Muscle of leg (tissue), 3 donors: ENCODE measurements at regions not wholly inside any gene's neighbourhood (a gene's known extent, or its start where the extent isn't known, plus 50 kb on each side); places are given as distances from the start of the nearest gene placed in this dataset.
"Not testable (repeated sequence)": the region's sequence is repeated elsewhere in the genome, so short reads cannot be mapped to it uniquely, and the experiment has no call there.

Experiments used
- DNase-seq: peaks from one replicate; pipeline ENCODE4 v3.0.0; 2013
- H3K27ac ChIP-seq: one replicate; pipeline ENCODE4 v1.5.1; 2013; ENCODE audit warnings: mild to moderate bottlenecking, low read length, control low read depth
- H3K27me3 ChIP-seq: one replicate; pipeline ENCODE4 v1.6.1; 2013; ENCODE audit warnings: low read length; ENCODE audit not compliant: control insufficient read depth, insufficient read depth
- H3K36me3 ChIP-seq: one replicate; pipeline ENCODE4 v1.6.1; 2013; ENCODE audit warnings: low read length; ENCODE audit not compliant: control insufficient read depth, insufficient read depth
- H3K4me1 ChIP-seq: one replicate; pipeline ENCODE4 v1.6.1; 2013; ENCODE audit warnings: low read length; ENCODE audit not compliant: control insufficient read depth, insufficient read depth
- H3K4me3 ChIP-seq: one replicate; pipeline ENCODE4 v1.5.1; 2013; ENCODE audit warnings: low read length, control low read depth
- H3K9me3 ChIP-seq: replicated peaks from 2 replicates; pipeline ENCODE4 v1.6.1; 2013; ENCODE audit warnings: low read depth, low read length; ENCODE audit not compliant: control insufficient read depth
- WGBS: methylation state at CpG from one replicate; pipeline ENCODE4 v1.1.5; 2013; ENCODE audit warnings: missing lambda C conversion rate; ENCODE audit not compliant: insufficient coverage; 5-methylcytosine and 5-hydroxymethylcytosine counted together

- H3K36me3 ChIP-seq: no peaks in the 10 kb centered on the region
- H3K4me1 ChIP-seq: no peaks in the 10 kb centered on the region
- no peaks in the 10 kb centered on the region for H3K27me3 ChIP-seq
- H3K4me3 ChIP-seq: no peak overlapping the region
- H3K27ac ChIP-seq: no peak overlapping the region
- DNase-seq: no peak
- H3K9me3 ChIP-seq: no peaks in the 10 kb centered on the region
Observed at GRCh38 chr14:71397371-71397770, 490.1 kb downstream of the PCNX1 start.

GRCh38 chr14:71398450-71398849, 491.2 kb downstream of the PCNX1 start:
- H3K4me3 ChIP-seq: no peak overlapping the region
- H3K9me3 ChIP-seq: no peaks in the 10 kb centered on the region
- WGBS: 90% methylated on average over 2 of the region's 3 CpGs
- H3K36me3 ChIP-seq: no peaks in the 10 kb centered on the region
- H3K27me3 ChIP-seq: no peaks in the 10 kb centered on the region
- DNase-seq: no peak
- no peaks in the 10 kb centered on the region for H3K4me1 ChIP-seq
- H3K27ac ChIP-seq: no peak overlapping the region

- peak overlapping the region; percentile 6 for H3K27ac ChIP-seq
- WGBS: no CpG with 5 or more reads among the region's 3 CpGs
- peak; percentile 71 for DNase-seq
- H3K4me3 ChIP-seq: no peak overlapping the region
- H3K36me3 ChIP-seq: no peaks in the 10 kb centered on the region
- H3K9me3 ChIP-seq: no peaks in the 10 kb centered on the region
- H3K27me3 ChIP-seq: no peaks in the 10 kb centered on the region
- H3K4me1 ChIP-seq: no peaks in the 10 kb centered on the region
Observed at GRCh38 chr14:71399057-71399487, 491.8 kb downstream of the PCNX1 start.

GRCh38 chr14:71400871-71401321, 493.6 kb downstream of the PCNX1 start:
- no peaks in the 10 kb centered on the region for H3K27me3 ChIP-seq
- no peaks in the 10 kb centered on the region for H3K36me3 ChIP-seq
- H3K9me3 ChIP-seq: no peaks in the 10 kb centered on the region
- peak overlapping the region; percentile 1 for H3K27ac ChIP-seq
- DNase-seq: peak; percentile 81
- H3K4me3 ChIP-seq: no peak overlapping the region
- WGBS: no CpG with 5 or more reads among the region's 3 CpGs
- H3K4me1 ChIP-seq: no peaks in the 10 kb centered on the region

GRCh38 chr14:71402415-71402814, 495.2 kb downstream of the PCNX1 start:
- not testable (repeated sequence) for H3K27me3 ChIP-seq, DNase-seq
- WGBS: no CpG with 5 or more reads among the region's 3 CpGs

GRCh38 chr14:71403656-71404055, 496.4 kb downstream of the PCNX1 start:
- no peak overlapping the region for H3K27ac ChIP-seq
- H3K9me3 ChIP-seq: no peaks in the 10 kb centered on the region
- peaks cover 3% of the 10 kb centered on the region for H3K4me1 ChIP-seq
- no peak for DNase-seq
- H3K27me3 ChIP-seq: no peaks in the 10 kb centered on the region
- H3K4me3 ChIP-seq: no peak overlapping the region
- no peaks in the 10 kb centered on the region for H3K36me3 ChIP-seq

More at GRCh38 chr14:71402415-71402814, 495.2 kb downstream of the PCNX1 start:
- H3K4me1 ChIP-seq, H3K27ac ChIP-seq, H3K9me3 ChIP-seq, H3K4me3 ChIP-seq, H3K36me3 ChIP-seq: not testable (repeated sequence)

GRCh38 chr14:71405676-71406075, 498.4 kb downstream of the PCNX1 start:
- Histone ChIP-seq H3K4me1 (peaks cover 4% of the 10 kb centered on the region), H3K36me3 (no peaks in the 10 kb centered on the region), H3K9me3 (no peaks in the 10 kb centered on the region), H3K27me3 (no peaks in the 10 kb centered on the region), H3K27ac (no peak overlapping the region), H3K4me3 (no peak overlapping the region)
- no peak for DNase-seq
- 100% methylated on average over 3 of the region's 4 CpGs for WGBS

GRCh38 chr14:71408362-71409030, 501.2 kb downstream of the PCNX1 start:
- DNase-seq: peak; percentile 59
- Histone ChIP-seq H3K27ac (peak overlapping the region; percentile 23), H3K9me3 (no peaks in the 10 kb centered on the region), H3K27me3 (no peaks in the 10 kb centered on the region), H3K4me1 (peaks cover 4% of the 10 kb centered on the region), H3K4me3 (no peak overlapping the region), H3K36me3 (no peaks in the 10 kb centered on the region)
- 65% methylated on average over 3 of the region's 7 CpGs for WGBS

- Histone ChIP-seq H3K4me3 (no peak overlapping the region), H3K27ac (no peak overlapping the region), H3K27me3 (no peaks in the 10 kb centered on the region), H3K36me3 (no peaks in the 10 kb centered on the region), H3K4me1 (peaks cover 4% of the 10 kb centered on the region), H3K9me3 (no peaks in the 10 kb centered on the region)
- WGBS: 89% methylated on average over 4 of the region's 5 CpGs
- DNase-seq: no peak
Observed at GRCh38 chr14:71410578-71411284, 503.5 kb downstream of the PCNX1 start.

GRCh38 chr14:71411285-71411595, 504.0 kb downstream of the PCNX1 start:
- Histone ChIP-seq H3K36me3 (no peaks in the 10 kb centered on the region), H3K27ac (no peak overlapping the region), H3K4me3 (no peak overlapping the region), H3K27me3 (no peaks in the 10 kb centered on the region), H3K4me1 (peaks cover 4% of the 10 kb centered on the region), H3K9me3 (no peaks in the 10 kb centered on the region)
- DNase-seq: no peak
- WGBS: 86% methylated on average over 2 of the region's 3 CpGs
